ENCODE measurements at regions not wholly inside any gene's neighbourhood (a gene's known extent, or its start where the extent isn't known, plus 50 kb on each side); places are given as distances from the start of the nearest gene placed in this dataset.

DNA sequence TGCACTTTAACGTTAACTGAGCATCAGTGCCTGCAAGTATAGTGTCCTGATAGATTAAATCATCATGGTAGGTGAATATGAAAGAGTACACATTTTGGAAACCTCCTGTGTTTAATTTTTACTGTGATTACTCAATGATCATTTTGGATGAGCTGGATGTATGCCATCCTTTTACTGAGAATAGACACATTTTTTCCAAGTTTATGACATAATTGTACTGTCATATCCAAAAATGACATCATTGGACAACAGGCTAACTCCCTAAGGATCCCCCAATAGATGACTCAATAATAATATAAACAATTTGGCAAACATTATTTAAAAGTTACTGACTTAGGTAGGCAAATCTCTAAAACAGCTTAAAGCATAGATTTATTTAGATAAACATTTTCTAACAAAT is 410.8 kb upstream of the REG3G start:
- TF ChIP-seq, protein P1, sequence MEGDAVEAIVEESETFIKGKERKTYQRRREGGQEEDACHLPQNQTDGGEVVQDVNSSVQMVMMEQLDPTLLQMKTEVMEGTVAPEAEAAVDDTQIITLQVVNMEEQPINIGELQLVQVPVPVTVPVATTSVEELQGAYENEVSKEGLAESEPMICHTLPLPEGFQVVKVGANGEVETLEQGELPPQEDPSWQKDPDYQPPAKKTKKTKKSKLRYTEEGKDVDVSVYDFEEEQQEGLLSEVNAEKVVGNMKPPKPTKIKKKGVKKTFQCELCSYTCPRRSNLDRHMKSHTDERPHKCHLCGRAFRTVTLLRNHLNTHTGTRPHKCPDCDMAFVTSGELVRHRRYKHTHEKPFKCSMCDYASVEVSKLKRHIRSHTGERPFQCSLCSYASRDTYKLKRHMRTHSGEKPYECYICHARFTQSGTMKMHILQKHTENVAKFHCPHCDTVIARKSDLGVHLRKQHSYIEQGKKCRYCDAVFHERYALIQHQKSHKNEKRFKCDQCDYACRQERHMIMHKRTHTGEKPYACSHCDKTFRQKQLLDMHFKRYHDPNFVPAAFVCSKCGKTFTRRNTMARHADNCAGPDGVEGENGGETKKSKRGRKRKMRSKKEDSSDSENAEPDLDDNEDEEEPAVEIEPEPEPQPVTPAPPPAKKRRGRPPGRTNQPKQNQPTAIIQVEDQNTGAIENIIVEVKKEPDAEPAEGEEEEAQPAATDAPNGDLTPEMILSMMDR (conservative IDR thresholded peaks at IDR 0.05; ENCODE audit: low read depth, low read length): no peak
- DNase-seq (ENCODE audit: low read depth): no peak

DNA sequence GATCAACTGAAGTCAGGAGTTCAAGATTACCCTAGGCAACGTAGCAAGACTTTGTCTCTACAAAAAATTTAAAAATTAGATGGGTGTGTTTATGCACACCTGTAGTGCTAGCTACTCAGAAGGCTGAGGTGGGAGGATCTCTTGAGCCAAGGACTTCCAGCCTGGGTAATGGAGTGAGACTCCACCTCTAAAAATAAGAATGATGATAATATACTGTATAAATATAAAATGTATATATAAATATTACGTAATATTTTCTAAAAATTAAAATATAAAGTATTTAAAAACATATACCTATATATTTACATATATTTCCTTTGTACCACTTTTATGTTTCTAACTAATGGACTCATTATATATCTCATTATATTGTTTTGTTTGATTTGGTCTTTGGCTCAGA is 409.5 kb upstream of the REG3G start:
- no peak overlapping the region for H3K4me3 ChIP-seq (ENCODE audit: low read length)
- TF ChIP-seq, protein P1 (conservative IDR thresholded peaks at IDR 0.05; ENCODE audit: low read depth, low read length): no peak
- no peak for DNase-seq (ENCODE audit: low read depth)

More for the DNA sequence above, 410.8 kb upstream of the REG3G start:
- no peak overlapping the region for H3K4me3 ChIP-seq (ENCODE audit: low read length)

DNA sequence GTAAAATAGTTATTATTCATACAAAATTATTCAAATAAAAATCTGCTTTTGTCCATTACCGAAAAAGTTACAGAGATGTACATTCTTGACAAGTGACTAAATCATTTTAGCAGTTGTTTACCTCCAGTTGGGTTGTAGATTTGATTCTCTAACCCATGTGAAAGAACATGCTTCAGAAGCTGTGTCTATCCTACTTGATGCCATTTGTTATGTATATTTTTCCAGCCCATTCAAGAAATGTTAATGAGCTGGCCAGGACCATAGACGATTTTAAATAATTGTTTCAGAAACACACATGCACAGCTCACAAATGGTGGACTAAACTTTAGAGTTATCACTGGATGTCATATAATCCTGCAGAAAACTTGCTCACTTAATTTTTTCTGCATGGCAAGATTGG is 391.1 kb upstream of the REG3G start:
- TF ChIP-seq, protein P1 (conservative IDR thresholded peaks at IDR 0.05; ENCODE audit: low read depth, low read length): no peak
- DNase-seq (ENCODE audit: low read depth): no peak
- H3K4me3 ChIP-seq (ENCODE audit: low read length): no peak overlapping the region

DNA sequence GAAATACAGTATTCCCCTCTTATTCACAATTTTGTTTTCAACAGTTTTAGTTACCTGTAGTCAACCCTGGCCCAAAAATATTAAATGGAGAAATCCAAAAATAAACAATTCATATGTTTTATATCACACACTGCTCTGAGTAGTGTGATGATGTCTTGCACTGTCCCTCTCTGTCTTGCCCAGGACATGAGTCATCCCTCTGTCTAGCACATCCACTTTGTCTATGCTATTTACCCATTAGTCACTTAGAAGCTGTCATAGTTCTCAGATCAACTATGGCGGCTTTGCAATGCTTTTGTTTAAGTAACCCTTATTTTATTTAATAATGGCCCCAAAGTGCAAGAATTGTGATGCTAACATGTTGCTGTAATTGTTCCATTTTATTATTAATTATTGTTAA is 380.6 kb upstream of the REG3G start:
- no peak for DNase-seq (ENCODE audit: low read depth)
- H3K4me3 ChIP-seq (ENCODE audit: low read length): no peak overlapping the region
- TF ChIP-seq, protein P1 (conservative IDR thresholded peaks at IDR 0.05; ENCODE audit: low read depth, low read length): no peak

DNA sequence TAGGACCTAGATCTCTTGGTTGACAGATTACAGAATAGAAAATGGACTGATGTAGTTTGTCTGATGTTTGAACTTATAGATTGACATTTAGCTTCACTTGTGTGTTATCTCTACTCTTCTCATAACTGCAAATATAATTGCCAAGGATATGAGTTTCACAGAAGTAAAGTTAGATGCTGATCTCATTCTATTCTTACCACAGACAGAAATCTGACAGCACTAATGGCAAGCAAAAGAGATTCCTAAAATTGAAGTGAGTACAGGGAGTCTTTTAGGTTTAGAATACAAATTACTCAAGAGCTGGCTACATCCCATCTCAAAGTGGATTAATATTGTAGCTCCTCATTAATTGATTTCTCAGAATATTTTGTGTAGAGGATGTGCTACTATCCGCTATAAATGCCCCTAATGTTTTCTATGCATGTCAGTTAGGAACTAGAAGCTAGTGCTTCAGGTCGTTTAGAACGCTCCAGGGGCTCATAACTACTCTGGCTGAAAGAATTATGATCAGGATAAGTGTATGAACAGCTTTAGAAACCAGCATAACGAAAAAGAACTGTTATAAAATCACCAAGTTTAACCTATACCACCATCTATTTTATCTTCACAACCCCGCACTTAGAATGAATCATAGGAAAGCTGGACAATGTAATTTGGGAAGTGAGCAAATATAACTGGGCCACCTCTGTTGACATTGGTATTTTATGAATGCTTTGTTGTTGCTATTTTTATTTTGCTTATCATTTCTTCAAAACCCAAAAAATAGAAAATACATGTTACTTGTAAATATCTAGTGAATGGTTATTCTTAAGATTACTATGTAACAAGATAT is 378.8 kb upstream of the REG3G start:
- TF ChIP-seq, protein P1 (conservative IDR thresholded peaks at IDR 0.05; ENCODE audit: low read depth, low read length): no peak
- no peak for DNase-seq (ENCODE audit: low read depth)
- no peak overlapping the region for H3K4me3 ChIP-seq (ENCODE audit: low read length)

DNA sequence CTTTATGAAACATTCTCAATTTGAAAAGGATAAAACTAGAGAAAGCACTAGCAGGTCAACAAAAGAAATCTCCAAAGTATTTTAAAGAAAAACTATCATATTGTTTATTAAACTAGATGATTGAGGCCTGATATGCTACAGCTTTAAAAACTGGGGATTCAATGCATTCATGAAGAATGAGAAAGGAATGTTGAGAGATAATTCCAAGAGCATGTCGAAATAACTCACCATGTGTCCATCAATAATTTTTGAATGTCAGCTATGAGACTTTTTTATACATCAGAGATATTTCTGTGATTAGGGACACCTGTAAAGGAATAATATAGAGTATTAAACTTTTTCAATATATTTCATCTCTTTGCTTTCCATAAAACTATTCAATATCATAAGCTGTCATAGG is 376.9 kb upstream of the REG3G start:
- DNase-seq (ENCODE audit: low read depth): no peak
- TF ChIP-seq, protein P1 (conservative IDR thresholded peaks at IDR 0.05; ENCODE audit: low read depth, low read length): no peak

DNA sequence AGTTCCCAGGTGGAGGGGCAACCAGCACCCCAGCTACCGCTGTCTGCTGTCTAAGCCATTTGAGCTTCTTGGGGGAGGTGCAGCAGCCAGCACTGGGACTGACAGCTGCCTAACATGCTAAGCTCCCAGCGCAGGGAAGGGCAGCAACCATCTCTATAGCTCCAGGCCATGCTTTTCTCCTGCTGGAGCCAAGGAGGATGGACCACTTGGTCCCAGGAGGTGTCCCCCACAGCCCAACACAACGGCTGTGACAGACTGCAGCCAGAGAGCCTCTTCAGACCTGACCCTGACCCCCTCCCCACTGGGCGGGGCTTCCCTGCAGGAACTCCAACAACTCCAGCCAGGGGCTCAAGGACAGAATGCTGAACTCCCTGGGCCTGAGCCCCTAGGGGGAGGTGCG is 370.6 kb upstream of the REG3G start:
- DNase-seq (ENCODE audit: low read depth): no peak
- TF ChIP-seq, protein P1 (conservative IDR thresholded peaks at IDR 0.05; ENCODE audit: low read depth, low read length): no peak
- no peak overlapping the region for H3K4me3 ChIP-seq (ENCODE audit: low read length)

More for the DNA sequence above, 376.9 kb upstream of the REG3G start:
- no peak overlapping the region for H3K4me3 ChIP-seq (ENCODE audit: low read length)
